ENCODE measurements at regions not wholly inside any gene's neighbourhood (a gene's known extent, or its start where the extent isn't known, plus 50 kb on each side); places are given as distances from the start of the nearest gene placed in this dataset.

DNA sequence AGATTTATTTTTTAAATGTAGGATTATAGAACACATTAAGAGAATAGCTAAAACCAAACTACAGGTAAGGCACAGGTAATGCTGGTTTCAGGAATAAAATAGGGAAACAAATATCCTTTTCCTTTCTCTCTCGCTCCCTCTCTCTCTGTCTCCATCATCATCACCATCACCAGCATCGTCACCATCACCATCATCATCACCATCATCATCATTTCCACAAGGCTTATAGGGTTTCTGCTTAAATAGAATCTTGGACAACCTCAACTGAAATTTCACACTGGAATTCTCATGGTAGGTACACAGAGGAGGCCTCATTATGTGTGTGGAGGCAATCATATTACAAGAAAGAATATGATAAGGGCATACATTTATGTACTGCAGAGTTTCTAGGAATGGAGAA, 823.6 kb downstream of the MAFB start:
- Histone ChIP-seq H3K27ac (ENCODE audit: low read depth, low read length) (no peak overlapping the region), H3K79me2 (ENCODE audit: control insufficient read depth in 1 of 2, insufficient read depth in 2 of 2, low read length in 2 of 2) (no peaks in the 10 kb centered on the region), H3K27me3 (replicated peaks in 1 of 4; ENCODE audit: control insufficient read depth in 3 of 4, extremely low read depth in 1 of 4, insufficient read depth in 3 of 4, low read length in 3 of 4) (no peaks in the 10 kb centered on the region), H2BK5ac (ENCODE audit: low read depth, low read length) (no peak overlapping the region), H2BK12ac (ENCODE audit: low read depth, low read length) (no peak overlapping the region), H3K14ac (ENCODE audit: insufficient read length) (no peak overlapping the region), H2AK5ac (ENCODE audit: low read depth, low read length) (no peak overlapping the region), H3K36me3 (ENCODE audit: control insufficient read depth in 2 of 4, insufficient read depth in 4 of 4, low read length in 3 of 4) (0 out of 8 replicates have a peak, but pooled peaks cover 0 to 2% (median 0%) of the 10 kb centered on the region in 4 experiments), H3K23ac (ENCODE audit: insufficient read length) (no peak overlapping the region), H3K9me3 (ENCODE audit: insufficient read depth in 2 of 2, low read depth in 1 of 2, low read length in 1 of 2) (no peaks in the 10 kb centered on the region), H2BK15ac (ENCODE audit: low read length) (no peak overlapping the region), H2AFZ (ENCODE audit: low read length) (no peak overlapping the region), H3K4me3 (ENCODE audit: extremely low read depth in 1 of 4, insufficient read depth in 2 of 4, low read depth in 3 of 4, low read length in 4 of 4) (no peak overlapping the region), H3K4me2 (ENCODE audit: insufficient read depth in 1 of 2, low read depth in 2 of 2, low read length in 2 of 2) (no peak overlapping the region), H4K5ac (ENCODE audit: insufficient read length, low read depth, low read length) (no peak overlapping the region), H2BK20ac (ENCODE audit: low read length) (no peak overlapping the region), H3K4me1 (replicated peaks in 1 of 4; ENCODE audit: control insufficient read depth in 3 of 4, insufficient read depth in 4 of 4, low read length in 3 of 4) (no peaks in the 10 kb centered on the region), H4K8ac (ENCODE audit: extremely low read depth, insufficient read depth, low read length) (no peak overlapping the region), H2BK120ac (replicated peaks; ENCODE audit: low read depth, low read length) (no peak overlapping the region), H4K20me1 (replicated peaks in 1 of 2; ENCODE audit: control insufficient read depth in 1 of 2, insufficient read depth in 2 of 2, low read length in 2 of 2) (no peaks in the 10 kb centered on the region), H3K23me2 (ENCODE audit: low read depth, low read length) (peaks cover 2% of the 10 kb centered on the region; the same call in 1 of the 2 replicates), H3K56ac (replicated peaks; ENCODE audit: insufficient read length, low read depth, low read length) (no peak overlapping the region), H3K4ac (replicated peaks; ENCODE audit: insufficient read length, low read depth, low read length) (no peak overlapping the region), H3K9ac (replicated peaks in 1 of 4; ENCODE audit: extremely low read depth in 1 of 4, low read depth in 3 of 4, low read length in 3 of 4) (no peak overlapping the region), H4K91ac (replicated peaks; ENCODE audit: insufficient read length, low read length) (no peak overlapping the region), H3K18ac (ENCODE audit: extremely low read depth, low read length) (no peak overlapping the region), H3K79me1 (ENCODE audit: low read depth, low read length) (no peaks in the 10 kb centered on the region)
- DNase-seq (ENCODE audit: low read depth in 1 of 2, low spot score in 2 of 2) (no peak), FAIRE-seq (no peak)
- 84% methylated on average over 2 of the region's 2 CpGs; no CpG with 5 or more reads in 1 of the 2 experiments for WGBS, 2 experiments (ENCODE audit: extremely low coverage in 1 of 2, insufficient coverage in 1 of 2, insufficient read length in 1 of 2, insufficient replicate concordance in 2 of 2, low coverage in 1 of 2, low lambda C conversion rate in 2 of 2, missing lambda C conversion rate in 1 of 2)
- ChIA-PET POLR2A (ENCODE audit: partially characterized antibody) (no interaction called here), CTCF (ENCODE audit: partially characterized antibody) (interaction anchor here (1.8 to 5.0 kb wide), 2 partner anchors 8 to 13 kb away, joined by 3 to 27 read pairs; no protein-coding TSS in a partner anchor)
- TF ChIP-seq GABPA (IDR thresholded peaks at IDR 0.05; ENCODE audit: borderline replicate concordance, insufficient read depth, low read length) (no peak), SIX5 (IDR thresholded peaks at IDR 0.05; ENCODE audit: low read depth, low read length) (no peak), CEBPB (IDR thresholded peaks at IDR 0.05; ENCODE audit: low read depth, low read length) (no peak)
